ENCODE measurements at regions not wholly inside any gene's neighbourhood (a gene's known extent, or its start where the extent isn't known, plus 50 kb on each side); places are given as distances from the start of the nearest gene placed in this dataset.
"Not testable (repeated sequence)": the region's sequence is repeated elsewhere in the genome, so short reads cannot be mapped to it uniquely, and the experiment has no call there.

DNA sequence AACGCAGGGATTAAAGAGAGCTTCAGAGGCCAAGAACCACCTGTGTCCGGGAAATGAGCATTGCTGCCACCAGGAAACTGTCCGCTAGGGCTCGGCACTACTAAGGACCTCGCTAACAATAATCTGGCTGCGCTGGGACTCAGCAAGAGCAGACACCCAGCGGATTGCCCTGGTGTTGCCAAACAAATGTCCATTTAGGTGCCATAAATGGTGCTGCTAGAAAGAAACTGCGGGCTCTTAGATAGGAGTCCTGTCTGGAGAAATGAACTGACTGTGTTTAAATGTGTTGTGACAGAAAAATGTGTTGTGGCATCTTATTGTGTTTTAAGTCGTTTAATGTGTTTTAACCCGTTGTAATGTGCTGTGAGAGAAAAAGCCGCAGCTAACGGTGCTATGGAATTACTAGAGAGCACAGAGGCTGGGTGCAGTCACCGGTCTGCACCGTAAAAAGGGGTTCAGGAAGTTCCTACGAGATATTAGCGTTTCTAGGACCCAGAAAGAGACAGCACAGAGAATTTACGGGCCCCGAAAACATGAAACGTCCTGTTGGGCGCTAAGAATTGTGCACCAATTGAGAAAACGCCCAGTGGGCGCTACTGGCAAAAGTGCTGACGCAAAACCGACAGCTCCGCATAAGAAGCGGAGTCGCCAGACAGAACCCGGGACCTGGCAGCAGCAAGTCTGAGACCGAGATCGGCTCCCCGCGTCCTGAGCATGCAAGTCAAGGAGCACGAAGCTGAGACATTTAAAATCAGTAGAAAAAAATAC, 90.6 kb downstream of the ANXA2R start:
- DNase-seq = peak; percentile 73

DNA sequence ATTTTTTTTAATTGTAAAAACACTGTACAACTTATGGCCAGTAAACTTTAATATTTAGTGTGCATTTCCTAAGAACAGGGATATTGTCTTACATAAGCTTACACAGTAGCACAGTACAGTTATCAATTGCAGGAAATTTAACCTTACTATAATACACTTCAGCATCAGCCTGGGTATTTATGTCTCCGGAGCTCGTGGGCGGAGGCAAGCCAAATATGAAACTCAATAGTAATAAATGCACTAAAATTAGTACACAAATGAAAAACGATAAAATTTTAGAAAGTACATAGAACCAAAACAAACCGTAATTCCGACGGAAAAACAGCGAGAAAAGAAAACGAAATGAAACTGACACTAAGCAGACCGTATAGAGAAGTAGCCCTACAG, 91.2 kb downstream of the ANXA2R start:
- no peak for DNase-seq

DNA sequence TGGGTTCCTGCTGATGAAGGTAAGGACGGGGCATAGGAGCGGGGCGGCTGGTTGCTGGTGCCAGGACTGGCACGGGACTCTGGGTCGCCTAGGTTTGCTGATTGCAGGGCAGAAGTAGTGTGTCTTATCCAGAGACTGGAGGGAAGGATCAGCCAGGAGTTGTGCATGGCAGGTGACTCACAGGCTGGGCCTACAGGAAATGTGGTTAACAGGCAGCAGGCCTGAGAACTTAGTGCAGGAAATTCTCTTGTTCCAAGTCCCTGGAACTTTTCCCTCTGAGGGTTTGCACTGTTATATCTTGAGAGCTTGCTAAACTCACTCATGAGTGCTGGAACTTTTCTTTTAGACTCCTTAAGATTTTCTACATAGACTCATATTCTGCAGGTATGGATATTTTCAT, 95.1 kb downstream of the ANXA2R start:
- no peak for DNase-seq

- no peak for DNase-seq
Measured at GRCh38 chr5:42943931-42944631, 96.0 kb downstream of the ANXA2R start.

DNA sequence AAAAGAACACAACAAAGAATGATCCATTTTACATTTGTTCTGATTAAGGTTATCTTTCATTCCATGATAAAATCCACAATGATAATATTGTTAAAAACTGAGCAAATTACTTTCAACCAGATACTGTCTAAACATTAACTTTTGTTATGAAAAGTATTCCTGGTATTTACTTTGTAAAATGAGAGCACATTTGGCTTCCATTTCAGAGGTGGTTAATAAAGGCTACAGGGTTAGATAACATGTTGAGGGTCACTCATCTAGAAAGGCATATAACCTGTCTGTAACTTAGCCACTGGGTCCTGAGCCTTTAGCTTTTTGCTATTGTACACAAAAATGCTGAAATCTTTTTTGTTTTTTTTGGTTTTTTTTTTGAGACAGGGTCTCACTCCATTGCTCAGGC, 99.3 kb downstream of the ANXA2R start:
- no peak for DNase-seq

- not testable (repeated sequence) for DNase-seq
Measured at GRCh38 chr5:42932011-42932410, 108.1 kb downstream of the ANXA2R start.

GRCh38 chr5:42931451-42931850, 108.7 kb downstream of the ANXA2R start:
- not testable (repeated sequence) for DNase-seq

DNA sequence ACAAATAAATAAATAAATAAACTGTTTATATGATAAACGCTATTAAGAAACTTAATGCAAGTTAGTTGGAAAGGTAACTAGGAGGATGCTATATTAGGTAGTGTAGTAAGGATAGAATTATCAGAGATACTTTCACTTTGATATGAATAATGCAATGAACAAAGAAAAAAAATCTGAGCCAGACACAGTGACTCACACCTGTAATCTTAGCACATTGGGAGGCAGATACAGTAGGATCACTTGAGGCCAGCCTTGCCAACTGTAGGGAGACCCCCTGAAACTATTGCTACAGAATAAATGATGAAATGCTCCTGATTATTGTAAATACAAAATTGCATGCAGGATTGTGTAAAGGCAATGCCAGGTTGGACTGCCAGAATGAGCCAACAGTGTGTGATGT, 109.2 kb downstream of the ANXA2R start:
- DNase-seq = no peak

DNA sequence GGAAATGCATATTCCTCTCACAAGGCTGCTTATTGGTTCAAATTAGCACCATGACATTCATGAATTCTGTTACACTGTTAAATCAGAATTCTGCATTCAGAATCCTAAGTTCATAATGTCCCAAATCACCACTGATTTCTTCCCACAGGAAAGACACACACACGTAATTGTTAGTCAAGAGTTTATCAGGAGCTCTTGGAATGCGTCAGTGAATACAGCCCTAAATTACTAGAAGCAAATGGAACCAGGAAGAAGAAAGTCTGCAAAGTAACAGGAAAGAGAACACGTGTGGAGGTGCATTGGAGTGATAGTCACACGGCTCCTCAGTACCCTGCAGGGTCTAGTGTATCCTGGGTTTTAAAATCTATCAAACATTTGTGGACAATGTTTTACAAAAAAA, 110.2 kb downstream of the ANXA2R start:
- no peak for DNase-seq

- DNase-seq = no peak
Measured at GRCh38 chr5:42927730-42928129, 112.4 kb downstream of the ANXA2R start.

- no peak for DNase-seq
Measured at GRCh38 chr5:42924686-42925085, 113.0 kb upstream of the SELENOP start.

GRCh38 chr5:42924226-42924625, 112.5 kb upstream of the SELENOP start:
- DNase-seq = no peak

DNA sequence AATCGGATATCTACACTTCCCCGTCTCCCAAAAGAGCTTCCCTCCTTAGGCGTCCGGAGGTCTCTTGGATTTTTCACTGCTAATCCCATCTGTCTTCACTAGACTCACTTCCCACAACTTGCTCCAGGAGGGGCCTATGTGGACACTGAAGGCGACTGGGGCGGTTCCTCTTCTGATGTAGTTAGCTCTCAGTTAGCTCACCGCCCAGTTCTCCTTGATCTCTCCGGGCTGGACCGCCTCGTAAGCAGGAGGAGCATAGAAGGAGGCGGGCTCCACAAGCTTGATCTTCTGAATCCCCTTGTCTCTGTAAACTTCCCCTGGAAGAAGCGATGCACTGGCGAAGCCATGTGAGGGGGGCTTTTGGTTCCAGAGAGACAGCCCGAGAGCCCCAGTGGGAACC, 112.0 kb upstream of the SELENOP start:
- DNase-seq = no peak

DNA sequence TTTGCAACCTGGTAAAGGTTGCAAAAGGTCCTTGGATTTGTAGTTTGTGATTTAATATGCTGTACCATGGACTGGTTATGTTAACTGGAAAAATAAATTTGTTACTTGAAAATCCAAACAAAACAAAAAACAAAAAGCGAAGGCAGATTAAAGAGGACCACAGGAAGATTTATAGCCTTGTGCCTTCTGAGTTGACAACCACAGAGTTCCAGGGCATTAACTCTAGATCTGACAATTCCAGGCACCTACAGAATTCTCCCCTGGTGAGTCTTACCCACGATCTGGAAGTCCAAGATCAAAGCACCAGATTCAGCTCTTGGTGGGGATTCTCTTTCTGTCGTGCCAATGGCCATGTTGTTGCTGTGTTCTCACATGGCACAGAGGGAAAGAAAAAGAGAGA, 107.9 kb upstream of the SELENOP start:
- no peak for DNase-seq

DNA sequence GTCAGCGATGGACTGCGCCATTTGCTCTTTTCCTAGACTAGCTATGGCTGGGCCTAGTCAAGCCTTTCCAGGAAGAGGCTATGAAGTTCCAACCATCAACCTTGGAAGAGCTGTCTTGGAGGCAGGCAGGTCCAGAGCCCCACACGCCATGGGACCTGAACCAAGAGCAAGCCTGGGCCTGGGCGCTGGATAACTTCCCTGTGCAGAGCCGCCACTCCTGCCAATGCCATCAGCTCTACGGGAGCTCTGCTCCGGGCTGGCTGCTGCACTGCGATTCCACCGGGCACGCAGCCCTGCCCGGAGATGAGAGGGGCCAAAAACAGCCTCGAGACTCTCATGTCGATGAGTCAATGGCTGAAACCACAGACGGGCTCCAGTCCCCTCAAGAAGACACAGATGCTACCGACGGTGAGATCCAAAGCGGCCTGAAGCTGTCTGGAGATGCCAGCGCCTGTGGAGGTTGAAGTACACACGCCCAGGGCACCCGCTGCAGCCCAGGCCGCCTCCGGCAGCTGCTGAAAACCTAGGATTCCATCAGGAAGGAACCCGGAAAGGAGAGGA, 103.7 kb upstream of the SELENOP start:
- no peak for DNase-seq

- DNase-seq = peak; percentile 28
Measured at GRCh38 chr5:42912184-42912798, 100.6 kb upstream of the SELENOP start.

- DNase-seq = peak; percentile 93
Measured at GRCh38 chr5:42908509-42909488, 97.1 kb upstream of the SELENOP start.

GRCh38 chr5:42908086-42908485, 96.4 kb upstream of the SELENOP start:
- DNase-seq = peak; percentile 21

DNA sequence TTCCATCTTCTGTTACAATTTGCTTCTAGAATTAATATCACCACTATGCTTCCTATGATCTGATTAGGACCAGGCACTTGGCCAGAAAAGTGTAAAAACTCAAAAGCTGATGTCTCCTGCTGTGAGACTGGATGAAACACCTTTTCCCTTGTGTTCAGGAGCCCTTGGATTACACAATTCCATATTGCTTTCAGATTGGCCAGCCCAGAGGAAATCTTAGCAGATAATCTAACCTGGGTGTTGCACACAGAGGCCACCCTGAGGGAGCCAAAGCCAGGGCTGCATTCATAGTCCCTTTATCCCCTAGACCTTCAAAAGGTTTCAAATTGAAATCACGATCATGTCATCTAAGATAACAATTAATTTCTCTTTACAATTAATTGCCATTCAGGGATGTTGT, 94.1 kb upstream of the SELENOP start:
- DNase-seq = no peak

DNA sequence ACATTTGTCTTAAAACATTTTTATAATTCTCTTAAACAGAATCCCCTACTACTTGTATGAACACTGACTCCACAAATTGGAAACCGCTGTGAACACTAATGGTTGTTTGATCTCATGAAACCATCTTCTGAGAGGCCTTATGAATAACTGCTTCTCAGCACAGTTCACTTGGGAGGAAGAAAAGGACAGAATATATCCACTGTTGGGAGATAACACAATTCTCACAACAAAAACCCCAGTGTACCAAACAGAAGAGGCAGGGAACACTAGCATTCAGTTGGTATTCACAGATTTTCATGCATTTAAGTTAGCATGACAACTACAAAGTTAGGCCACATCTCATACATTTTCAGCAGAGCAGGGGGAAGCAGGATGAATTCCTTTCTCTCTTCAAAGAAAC, 89.0 kb upstream of the SELENOP start:
- DNase-seq = no peak

- no peak for DNase-seq
Measured at GRCh38 chr5:42898760-42899159, 87.1 kb upstream of the SELENOP start.

DNA sequence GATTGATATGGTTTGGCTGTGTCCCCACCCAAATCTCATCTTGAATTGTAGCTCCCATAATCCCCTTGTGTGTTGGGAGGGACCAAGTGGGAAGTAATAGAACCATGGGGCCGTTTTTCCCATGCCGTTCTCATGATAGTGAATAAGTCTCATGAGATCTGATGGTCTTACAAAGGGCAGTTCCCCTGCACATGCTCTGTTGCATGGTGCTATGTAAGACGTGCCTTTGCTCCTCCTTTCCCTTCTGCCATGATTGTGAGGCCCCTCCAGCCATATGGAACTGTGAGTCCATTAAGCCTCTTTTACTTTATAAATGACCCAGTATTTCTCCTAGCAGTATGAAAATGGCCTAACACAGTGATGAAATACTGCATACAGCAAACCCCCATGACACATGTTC, 84.8 kb upstream of the SELENOP start:
- no peak for DNase-seq

DNA sequence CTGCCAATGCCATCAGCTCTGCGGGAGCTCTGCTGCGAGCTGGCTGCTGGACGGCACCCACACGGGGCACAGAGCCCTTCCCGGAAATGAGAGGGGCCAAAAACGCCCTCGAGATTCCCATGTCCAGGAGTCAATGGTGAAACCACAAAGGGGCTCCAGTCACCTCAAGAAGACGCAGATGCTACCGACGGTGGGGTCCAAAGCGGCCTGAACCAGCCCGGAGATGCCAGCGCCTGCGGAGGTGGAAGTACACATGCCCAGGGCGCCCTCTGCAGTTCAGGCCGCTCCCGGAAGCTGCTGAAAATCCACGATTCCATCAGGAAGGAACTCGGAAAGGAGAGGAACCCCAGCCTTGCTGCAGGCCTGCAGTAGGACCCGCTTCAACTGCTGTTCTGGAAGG, 82.4 kb upstream of the SELENOP start:
- DNase-seq = no peak
